GM23248 (cell line): ENCODE measurements at regions not wholly inside any gene's neighbourhood (a gene's known extent, or its start where the extent isn't known, plus 50 kb on each side); places are given as distances from the start of the nearest gene placed in this dataset.

Experiments
- EZH2 ChIP-seq: fragments of 200-600 bp; sonication (generic); IDR thresholded peaks from 2 replicates; pipeline ENCODE4 v1.6.1; 2018; ENCODE audit warnings: antibody characterized with exemption, mild to moderate bottlenecking; ENCODE audit not compliant: insufficient read depth, poor library complexity, severe bottlenecking
- EZH2phosphoT487 ChIP-seq: fragments of 200-600 bp; sonication (generic); IDR thresholded peaks from 2 replicates; pipeline ENCODE4 v1.6.1; 2018; ENCODE audit warnings: antibody characterized with exemption, moderate library complexity, mild to moderate bottlenecking, low read depth; ENCODE audit not compliant: insufficient read depth

- TF ChIP-seq EZH2phosphoT487 = no peak
- no peak for TF ChIP-seq EZH2
Observed at GRCh38 chr6:50198245-50198644, 148.5 kb upstream of the DEFB112 start.
